Adrenal gland (tissue), 5 donors: ENCODE measurements at regions not wholly inside any gene's neighbourhood (a gene's known extent, or its start where the extent isn't known, plus 50 kb on each side); places are given as distances from the start of the nearest gene placed in this dataset.

Source experiments
- CTCF ChIP-seq, 6 experiments: fragments of 450-650 bp in 4 of 6; fragments of 200-600 bp in 2 of 6; sonication (generic) in 1 of 6; IDR thresholded peaks; 1 replicate in 5 of 6; 2 replicates in 1 of 6; pipeline versions ENCODE4 v1.5.1 to v1.8.0; 2016 to 2021; ENCODE audit warnings: antibody characterized with exemption in 6 of 6, mild to moderate bottlenecking in 2 of 6, moderate library complexity in 1 of 6
- POLR2A ChIP-seq, 2 donors: fragments of 450-650 bp; IDR thresholded peaks; one replicate each; pipeline ENCODE4 v1.6.1; 2017; ENCODE audit warnings: antibody characterized with exemption in 2 of 2, mild to moderate bottlenecking in 2 of 2, moderate library complexity in 1 of 2
- donor health status: DM: no; HTN: no; CAD: no.

- TF ChIP-seq POLR2A (IDR thresholded peaks at IDR 0.05) (no peak), CTCF (IDR thresholded peaks at IDR 0.05) (no peak)
Observed at GRCh38 chr1:118692143-118692542, 296.0 kb downstream of the TBX15 start.
